A549 (cell line): ENCODE measurements at regions not wholly inside any gene's neighbourhood (a gene's known extent, or its start where the extent isn't known, plus 50 kb on each side); places are given as distances from the start of the nearest gene placed in this dataset.

ENCODE experiments used
- CEBPB ChIP-seq, 2 experiments: fragments of >200 bp in 1 of 2; sonication (Bioruptor Twin) in 1 of 2; formaldehyde crosslinking in 1 of 2; IDR thresholded peaks; 2 replicates each; pipeline ENCODE4 v1.6.1; 2012 to 2016
- E2F6 ChIP-seq: IDR thresholded peaks from 2 replicates; pipeline ENCODE4 v1.6.1; 2012; ENCODE audit warnings: low read depth, borderline replicate concordance
- EHMT2 ChIP-seq: fragments of 200-600 bp; sonication (generic); IDR thresholded peaks from 2 replicates; pipeline ENCODE4 v1.6.1; 2016; ENCODE audit warnings: antibody characterized with exemption, low read depth, mild to moderate bottlenecking, moderate library complexity
- ESRRA ChIP-seq: fragments of 150-350 bp; IDR thresholded peaks from 2 replicates; pipeline ENCODE4 v1.6.1; 2014; ENCODE audit warnings: mild to moderate bottlenecking, low read length, borderline replicate concordance
- FOSL2 ChIP-seq, 2 experiments: fragments of 450-650 bp in 1 of 2; fragments of >200 bp in 1 of 2; sonication (Bioruptor Twin) in 1 of 2; formaldehyde crosslinking; IDR thresholded peaks; 2 replicates each; pipeline versions ENCODE4 v1.5.0 to v1.6.1; 2016 to 2020; ENCODE audit warnings: mild to moderate bottlenecking in 1 of 2, moderate library complexity in 1 of 2
- JUNB ChIP-seq: fragments of >200 bp; sonication (Bioruptor Twin); formaldehyde crosslinking; IDR thresholded peaks from 2 replicates; pipeline ENCODE4 v1.6.1; 2016
- MAFK ChIP-seq: fragments of 450-650 bp; IDR thresholded peaks from 2 replicates; pipeline ENCODE4 v1.6.1; 2014; ENCODE audit not compliant: partially characterized antibody
- POLR2A ChIP-seq: IDR thresholded peaks from 2 replicates; pipeline ENCODE4 v1.6.1; 2012; ENCODE audit warnings: mild to moderate bottlenecking, low read length
- POLR2AphosphoS2 ChIP-seq: conservative IDR thresholded peaks from 2 replicates; pipeline ENCODE4 v1.6.1; 2012; ENCODE audit warnings: low read length, improper control_type of control experiment, inconsistent platforms
- RAD21 ChIP-seq, 2 experiments: fragments of >200 bp in 1 of 2; sonication (Bioruptor Twin) in 1 of 2; formaldehyde crosslinking in 1 of 2; IDR thresholded peaks in 1 of 2; conservative IDR thresholded peaks in 1 of 2; 2 replicates in 1 of 2; 3 replicates in 1 of 2; pipeline ENCODE4 v1.6.1; 2012 to 2018; ENCODE audit warnings: inconsistent platforms in 1 of 2
- RCOR1 ChIP-seq: fragments of 150-350 bp; IDR thresholded peaks from 2 replicates; pipeline ENCODE4 v1.6.1; 2014; ENCODE audit warnings: antibody characterized with exemption, low read length, low read depth
- TF ChIP-seq, protein P1 (sequence below): fragments of >200 bp; sonication (Bioruptor Twin); formaldehyde crosslinking; IDR thresholded peaks from 3 replicates; pipeline ENCODE4 v1.5.1; 2016

DNA sequence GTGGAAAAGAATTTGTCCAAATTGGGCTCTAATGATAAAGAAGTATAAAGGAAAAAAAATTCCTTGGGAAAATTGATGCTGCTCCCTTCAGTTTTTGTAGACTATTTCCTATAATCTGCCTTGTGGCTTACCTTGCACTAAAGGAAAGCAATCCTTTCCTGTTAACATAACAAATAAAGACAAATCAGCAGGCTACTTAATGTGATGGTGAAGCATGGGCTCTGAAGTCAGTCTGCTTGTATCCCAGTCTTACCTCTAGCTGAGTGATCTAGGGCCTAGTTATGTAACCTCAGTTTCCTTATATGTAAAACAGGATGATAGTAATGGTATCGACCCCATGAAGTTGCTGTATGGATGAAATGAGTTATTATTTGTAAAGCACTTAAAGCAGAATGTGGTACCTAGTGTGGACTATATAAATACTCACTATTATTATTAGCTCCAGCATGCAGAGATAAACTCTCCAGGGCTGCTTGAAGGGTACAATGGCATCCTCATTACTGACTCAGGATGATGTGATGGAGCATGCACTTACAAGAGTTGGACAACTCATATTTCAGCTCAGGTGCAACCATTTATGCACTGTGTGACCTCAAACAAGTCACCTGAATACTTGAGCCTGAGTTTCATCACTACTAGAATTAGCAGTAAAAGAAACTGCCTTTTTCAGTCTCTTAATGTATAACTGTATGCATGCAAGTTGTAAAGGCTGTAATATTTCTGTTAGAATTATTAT is 156.1 kb downstream of the DKK1 start:
- TF ChIP-seq, protein P1, sequence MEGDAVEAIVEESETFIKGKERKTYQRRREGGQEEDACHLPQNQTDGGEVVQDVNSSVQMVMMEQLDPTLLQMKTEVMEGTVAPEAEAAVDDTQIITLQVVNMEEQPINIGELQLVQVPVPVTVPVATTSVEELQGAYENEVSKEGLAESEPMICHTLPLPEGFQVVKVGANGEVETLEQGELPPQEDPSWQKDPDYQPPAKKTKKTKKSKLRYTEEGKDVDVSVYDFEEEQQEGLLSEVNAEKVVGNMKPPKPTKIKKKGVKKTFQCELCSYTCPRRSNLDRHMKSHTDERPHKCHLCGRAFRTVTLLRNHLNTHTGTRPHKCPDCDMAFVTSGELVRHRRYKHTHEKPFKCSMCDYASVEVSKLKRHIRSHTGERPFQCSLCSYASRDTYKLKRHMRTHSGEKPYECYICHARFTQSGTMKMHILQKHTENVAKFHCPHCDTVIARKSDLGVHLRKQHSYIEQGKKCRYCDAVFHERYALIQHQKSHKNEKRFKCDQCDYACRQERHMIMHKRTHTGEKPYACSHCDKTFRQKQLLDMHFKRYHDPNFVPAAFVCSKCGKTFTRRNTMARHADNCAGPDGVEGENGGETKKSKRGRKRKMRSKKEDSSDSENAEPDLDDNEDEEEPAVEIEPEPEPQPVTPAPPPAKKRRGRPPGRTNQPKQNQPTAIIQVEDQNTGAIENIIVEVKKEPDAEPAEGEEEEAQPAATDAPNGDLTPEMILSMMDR = no peak
- TF ChIP-seq JUNB (no peak), POLR2AphosphoS2 (no peak), ESRRA (no peak), RCOR1 (no peak), E2F6 (no peak), CEBPB (IDR thresholded peaks at IDR 0.05) (no peak), MAFK (no peak), FOSL2 (IDR thresholded peaks at IDR 0.05) (no peak), FOSL2 (CRISPR knock-in tag; IDR thresholded peaks at IDR 0.05) (no peak), RAD21 (conservative IDR thresholded peaks at IDR 0.05 in 1 of 2, IDR thresholded peaks at IDR 0.05 in 1 of 2) (no peak), POLR2A (no peak), EHMT2 (no peak)
